G401 (cell line): ENCODE measurements at regions not wholly inside any gene's neighbourhood (a gene's known extent, or its start where the extent isn't known, plus 50 kb on each side); places are given as distances from the start of the nearest gene placed in this dataset.
A peak's percentile ranks its signal among the peaks of the same experiment; 100 is the strongest.

Source experiments
- DNase-seq: peaks from one replicate; pipeline ENCODE4 v3.0.0-alpha.2; 2015; ENCODE audit warnings: low spot score
- in situ Hi-C: cut with HindIII; loops from 2 replicates; pipeline ENCODE4 v1.10.0; 2016; ENCODE audit warnings: low sequenced_read_pairs, mixed read lengths

- DNase-seq, result no peak
- in situ Hi-C loops, result no loop called here
Observed at GRCh38 chr5:68746220-68746619, 347.6 kb upstream of the SLC30A5 start.

- in situ Hi-C loops, result no loop called here
- no peak for DNase-seq
Observed at GRCh38 chr5:68746643-68747420, 347.0 kb upstream of the SLC30A5 start.

- in situ Hi-C loops, result no loop called here
- no peak for DNase-seq
Observed at GRCh38 chr5:68747521-68747920, 346.3 kb upstream of the SLC30A5 start.

DNA sequence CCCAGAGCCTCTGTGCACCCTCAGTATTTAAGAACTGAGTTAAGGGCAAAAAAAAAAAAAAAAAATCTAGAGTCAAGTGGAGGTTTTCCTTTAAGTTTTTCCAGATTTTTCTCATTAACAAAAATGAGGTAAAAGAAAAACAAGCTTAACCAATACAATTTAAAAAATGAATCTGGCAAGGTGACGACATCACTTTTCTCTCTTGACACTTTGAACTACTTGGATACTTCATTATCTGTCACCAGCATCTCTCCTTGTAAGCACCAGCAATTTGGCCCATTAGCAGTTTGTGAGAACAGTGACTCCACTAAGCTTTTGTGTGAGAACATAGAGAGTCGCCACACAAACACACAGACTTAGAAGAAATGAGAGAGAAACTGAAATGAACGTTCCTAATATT, 345.7 kb upstream of the SLC30A5 start:
- DNase-seq, result no peak
- in situ Hi-C loops, result no loop called here

DNA sequence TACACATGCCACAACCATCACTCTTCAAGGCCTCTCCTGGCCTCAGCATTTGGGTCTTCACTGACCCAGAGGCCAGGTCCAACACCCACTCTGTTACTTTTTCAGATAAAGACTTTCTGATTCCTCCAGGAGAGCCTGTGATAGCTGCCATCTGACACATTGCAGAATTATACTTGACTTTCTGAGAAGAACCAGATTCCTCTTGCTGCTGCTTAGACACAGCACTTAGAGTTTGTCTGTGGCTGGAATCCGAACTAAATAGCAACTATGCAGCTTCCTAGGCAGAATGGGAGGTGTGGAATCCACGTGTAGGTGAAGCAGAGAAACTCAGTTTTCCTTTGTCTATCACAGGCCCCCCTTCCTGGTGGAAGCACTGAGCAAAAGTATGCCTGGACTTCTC, 344.7 kb upstream of the SLC30A5 start:
- in situ Hi-C loops, result no loop called here

DNA sequence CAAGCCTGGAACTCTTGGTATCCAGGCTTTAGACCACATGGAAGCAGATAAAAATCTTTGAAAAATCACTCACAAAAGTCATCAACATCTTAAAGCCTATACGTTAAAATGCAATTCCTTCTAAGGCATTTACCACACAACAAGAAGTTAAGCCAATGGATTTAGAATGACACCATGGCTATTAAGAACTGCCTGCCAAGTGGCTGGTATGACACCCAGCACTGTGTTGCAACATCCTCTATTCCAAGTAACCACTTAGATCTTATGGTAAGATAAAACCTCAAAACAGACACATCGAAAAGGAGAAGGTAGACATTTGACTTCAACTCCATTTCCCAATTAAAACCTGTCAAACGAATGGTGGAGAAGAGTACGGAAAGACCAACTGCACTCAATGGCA, 344.2 kb upstream of the SLC30A5 start:
- in situ Hi-C loops, result no loop called here
- no peak for DNase-seq

More for the DNA sequence above, 344.7 kb upstream of the SLC30A5 start:
- no peak for DNase-seq

- DNase-seq, result no peak
- in situ Hi-C loops, result no loop called here
Observed at GRCh38 chr5:68751661-68752060, 342.2 kb upstream of the SLC30A5 start.

- in situ Hi-C loops, result no loop called here
- DNase-seq, result no peak
Observed at GRCh38 chr5:68754536-68754935, 339.3 kb upstream of the SLC30A5 start.

- in situ Hi-C loops, result no loop called here
Observed at GRCh38 chr5:68755293-68755692, 338.5 kb upstream of the SLC30A5 start.

GRCh38 chr5:68757006-68757405, 336.8 kb upstream of the SLC30A5 start:
- in situ Hi-C loops, result no loop called here
- no peak for DNase-seq

More at GRCh38 chr5:68755293-68755692, 338.5 kb upstream of the SLC30A5 start:
- DNase-seq, result no peak

GRCh38 chr5:68757626-68758212, 336.1 kb upstream of the SLC30A5 start:
- in situ Hi-C loops, result no loop called here
- no peak for DNase-seq

- no peak for DNase-seq
- in situ Hi-C loops, result no loop called here
Observed at GRCh38 chr5:68759593-68759992, 334.2 kb upstream of the SLC30A5 start.

GRCh38 chr5:68762201-68762600, 331.6 kb upstream of the SLC30A5 start:
- in situ Hi-C loops, result no loop called here

GRCh38 chr5:68766952-68767464, 326.8 kb upstream of the SLC30A5 start:
- no peak for DNase-seq
- in situ Hi-C loops, result no loop called here

More at GRCh38 chr5:68762201-68762600, 331.6 kb upstream of the SLC30A5 start:
- DNase-seq, result no peak

DNA sequence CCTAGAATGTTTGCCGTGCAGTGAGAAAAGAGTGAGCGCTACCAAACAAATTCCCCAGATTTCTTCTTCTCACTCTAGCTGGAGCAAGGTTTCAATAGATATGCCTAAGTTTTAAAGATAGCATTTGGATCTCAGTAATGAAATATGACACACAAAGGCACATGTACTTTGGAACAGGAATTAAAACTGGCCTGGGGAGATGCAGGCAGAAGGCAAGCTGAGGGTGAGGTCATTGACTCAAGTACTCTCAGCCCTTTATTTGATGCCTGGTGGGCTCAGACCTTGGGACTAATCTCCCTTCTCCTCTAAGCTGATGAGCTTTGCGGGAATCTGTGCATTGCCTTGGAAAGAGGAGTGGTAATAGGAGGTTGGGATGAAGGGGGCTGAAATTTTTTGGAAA, 323.3 kb upstream of the SLC30A5 start:
- in situ Hi-C loops, result no loop called here
- no peak for DNase-seq

- in situ Hi-C loops, result no loop called here
- DNase-seq, result peak; percentile 68
Observed at GRCh38 chr5:68771221-68771620, 322.6 kb upstream of the SLC30A5 start.

GRCh38 chr5:68771732-68772131, 322.1 kb upstream of the SLC30A5 start:
- in situ Hi-C loops, result no loop called here
- DNase-seq, result no peak

DNA sequence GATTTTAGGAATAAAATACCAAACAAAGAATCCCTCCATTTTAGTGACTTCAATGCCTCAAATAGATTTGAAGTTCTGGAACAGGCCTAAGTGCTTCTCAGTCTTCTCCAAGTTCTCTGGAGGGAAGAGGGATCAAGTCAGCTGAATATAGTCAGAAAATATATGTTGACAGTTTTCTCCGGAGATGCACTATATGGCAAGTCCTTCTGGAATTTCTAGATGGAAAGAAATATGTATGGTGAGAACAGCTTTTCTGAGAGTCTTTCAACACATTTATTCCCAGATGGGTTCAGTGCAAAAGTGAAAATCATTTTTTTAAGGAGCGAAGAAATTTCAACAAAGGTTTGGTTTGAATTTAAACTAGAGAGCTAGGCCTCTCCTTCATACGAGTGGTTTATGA, 317.4 kb upstream of the SLC30A5 start:
- no peak for DNase-seq
- in situ Hi-C loops, result no loop called here

DNA sequence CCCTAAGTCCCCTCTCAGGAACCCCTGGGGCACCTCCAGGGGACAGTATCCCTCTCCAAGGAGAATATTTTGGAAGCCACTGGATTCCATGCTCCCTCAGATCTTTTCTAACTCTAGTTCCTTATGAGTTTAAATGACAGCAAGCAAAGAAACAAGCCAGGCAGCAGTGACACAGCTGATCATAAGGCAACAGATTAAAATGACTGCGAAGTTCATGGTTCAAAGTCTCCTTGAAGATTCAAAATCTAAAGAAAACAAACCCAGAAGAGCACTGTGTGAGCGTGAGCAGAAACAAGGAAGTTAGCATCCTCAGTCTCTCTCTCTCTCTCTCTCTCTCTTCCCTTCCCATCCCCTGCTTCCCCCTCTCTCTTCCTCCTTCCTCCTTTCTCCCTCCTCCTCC, 316.7 kb upstream of the SLC30A5 start:
- in situ Hi-C loops, result no loop called here
- no peak for DNase-seq

- DNase-seq, result no peak
- in situ Hi-C loops, result no loop called here
Observed at GRCh38 chr5:68778484-68778883, 315.3 kb upstream of the SLC30A5 start.
